ENCODE measurements at regions not wholly inside any gene's neighbourhood (a gene's known extent, or its start where the extent isn't known, plus 50 kb on each side); places are given as distances from the start of the nearest gene placed in this dataset.
"Not testable (repeated sequence)": the region's sequence is repeated elsewhere in the genome, so short reads cannot be mapped to it uniquely, and the experiment has no call there.

GRCh38 chr11:89545691-89546090 is 54.5 kb upstream of the NOX4 start:
- ATAC-seq (ENCODE audit: low read depth in 2 of 2) (no peak), DNase-seq (no peak)
- Mint-ChIP-seq H3K36me3 (no peaks in the 10 kb centered on the region), H3K4me1 (no peaks in the 10 kb centered on the region), H3K9me3 (peaks cover 0 to 7% (median 2%) of the 10 kb centered on the region in 7 donors), H3K27me3 (no peaks in the 10 kb centered on the region), H3K4me3 (no peak overlapping the region), H3K27ac (peak overlapping the region in 1 of 3 donors; percentile 77)
- no peaks in the 10 kb centered on the region for H3K9me3 ChIP-seq (ENCODE audit: control insufficient read depth in 2 of 2, low read length in 2 of 2)
- no peak overlapping the region for H3K27ac ChIP-seq (ENCODE audit: insufficient read depth, low read length, poor library complexity, severe bottlenecking)
- H3K36me3 ChIP-seq (ENCODE audit: control insufficient read depth, insufficient read depth, low read length) = no peaks in the 10 kb centered on the region
- no peaks in the 10 kb centered on the region for H3K27me3 ChIP-seq (ENCODE audit: control insufficient read depth, insufficient read depth, low read length)
- no peaks in the 10 kb centered on the region for H3K4me1 ChIP-seq (ENCODE audit: control insufficient read depth, insufficient read depth, low read length, poor library complexity, severe bottlenecking)
- H3K4me3 ChIP-seq (ENCODE audit: low read depth, low read length) = no peak overlapping the region

DNA sequence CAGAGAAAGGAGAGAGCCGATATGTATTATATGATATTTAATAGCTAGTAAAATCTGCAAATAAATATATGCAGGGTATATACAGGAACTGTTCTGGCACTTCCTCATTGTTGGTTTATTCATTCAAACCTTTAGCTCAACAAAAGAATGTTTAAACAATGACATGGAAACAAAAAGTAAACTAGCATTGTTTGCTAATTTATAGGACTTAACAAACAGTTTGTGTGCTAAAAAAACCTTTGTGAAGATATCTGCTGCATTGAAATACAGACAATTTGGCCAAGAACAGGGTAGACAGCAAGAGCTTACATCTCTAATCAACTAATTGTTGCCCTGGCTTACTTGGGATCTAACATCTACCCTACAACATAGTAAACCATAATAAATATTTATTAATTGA is 64.6 kb upstream of the NOX4 start:
- not testable (repeated sequence) for H3K9me3 Mint-ChIP-seq; H3K36me3 Mint-ChIP-seq; DNase-seq; H3K27me3 Mint-ChIP-seq; H3K4me3 Mint-ChIP-seq; H3K27me3 ChIP-seq (ENCODE audit: control insufficient read depth, insufficient read depth, low read length); H3K4me1 Mint-ChIP-seq; H3K9me3 ChIP-seq (ENCODE audit: control insufficient read depth in 2 of 2, low read length in 2 of 2); H3K27ac Mint-ChIP-seq; ATAC-seq (ENCODE audit: low read depth in 2 of 2); H3K36me3 ChIP-seq (ENCODE audit: control insufficient read depth, insufficient read depth, low read length); H3K4me3 ChIP-seq (ENCODE audit: low read depth, low read length); H3K4me1 ChIP-seq (ENCODE audit: control insufficient read depth, insufficient read depth, low read length, poor library complexity, severe bottlenecking); H3K27ac ChIP-seq (ENCODE audit: insufficient read depth, low read length, poor library complexity, severe bottlenecking)

DNA sequence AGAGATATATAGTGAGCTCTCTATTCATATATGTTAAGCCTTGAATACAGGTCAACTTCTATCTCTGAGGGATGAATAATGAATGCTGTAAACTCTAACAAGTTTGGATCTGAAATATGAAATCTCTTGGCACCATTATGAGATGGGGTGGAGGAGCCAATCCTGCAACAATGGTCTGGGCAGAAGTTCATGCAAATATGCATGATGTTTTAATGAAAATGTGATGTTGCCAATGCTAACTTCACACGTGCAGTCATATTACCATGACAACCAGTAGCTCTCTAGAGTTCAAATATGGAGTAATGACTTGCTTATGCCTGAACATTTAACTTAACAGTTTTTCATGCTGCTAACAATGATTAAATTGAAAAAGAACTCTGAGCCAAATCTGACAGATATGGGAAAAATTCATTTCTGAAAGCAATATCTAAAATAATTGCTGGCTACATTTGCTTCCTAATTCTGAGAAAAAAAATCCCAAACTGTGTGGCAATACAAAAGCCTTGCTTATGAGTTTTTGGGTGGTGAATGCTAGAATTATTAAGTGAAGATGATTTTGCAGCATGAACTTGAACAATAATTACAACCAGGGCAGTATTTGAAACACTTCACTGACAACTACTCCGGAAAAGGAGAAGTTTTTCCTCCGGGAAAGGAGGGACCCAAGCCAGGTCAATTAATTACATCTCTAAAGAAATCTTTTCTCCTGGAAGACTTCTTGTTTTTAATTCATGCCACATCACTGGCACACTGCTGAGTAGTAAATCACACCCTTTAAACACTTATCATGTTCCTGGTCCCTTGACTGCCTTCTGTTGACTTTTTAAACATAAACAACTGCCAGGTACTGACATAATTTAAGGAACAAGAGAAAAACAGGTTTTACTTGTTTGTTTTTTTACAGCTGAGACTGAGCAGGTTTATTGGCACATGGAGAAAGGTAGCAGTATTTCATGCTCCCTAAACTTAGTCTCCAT is 65.8 kb upstream of the NOX4 start:
- not testable (repeated sequence) for H3K27me3 ChIP-seq (ENCODE audit: control insufficient read depth, insufficient read depth, low read length); H3K27ac Mint-ChIP-seq; H3K36me3 Mint-ChIP-seq; H3K36me3 ChIP-seq (ENCODE audit: control insufficient read depth, insufficient read depth, low read length); H3K9me3 Mint-ChIP-seq; H3K9me3 ChIP-seq (ENCODE audit: control insufficient read depth in 2 of 2, low read length in 2 of 2); ATAC-seq (ENCODE audit: low read depth in 2 of 2); H3K4me1 Mint-ChIP-seq; H3K4me3 Mint-ChIP-seq; H3K27me3 Mint-ChIP-seq; H3K4me1 ChIP-seq (ENCODE audit: control insufficient read depth, insufficient read depth, low read length, poor library complexity, severe bottlenecking); H3K27ac ChIP-seq (ENCODE audit: insufficient read depth, low read length, poor library complexity, severe bottlenecking); DNase-seq; H3K4me3 ChIP-seq (ENCODE audit: low read depth, low read length)

DNA sequence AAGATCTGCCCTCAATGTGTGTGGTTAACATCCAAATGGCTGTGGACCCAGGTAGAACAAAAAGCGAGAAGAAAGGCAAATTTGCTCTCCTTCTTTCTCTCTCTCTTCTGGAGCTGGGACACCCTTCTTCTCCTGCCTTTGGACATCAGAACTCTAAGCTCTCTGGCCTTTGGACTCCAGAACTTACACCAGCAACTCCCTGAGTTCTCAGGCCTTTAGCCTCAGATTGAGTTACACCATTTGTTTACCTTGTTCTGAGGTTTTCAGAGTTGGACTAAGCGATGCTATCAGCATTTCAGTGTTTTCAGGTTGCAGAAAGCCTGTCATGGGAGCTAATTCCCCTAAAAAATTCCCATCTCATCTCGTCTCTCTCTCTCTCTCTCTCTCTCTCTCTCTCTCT is 69.4 kb upstream of the NOX4 start:
- H3K27me3 ChIP-seq (ENCODE audit: control insufficient read depth, insufficient read depth, low read length); DNase-seq; H3K27ac Mint-ChIP-seq; H3K4me3 Mint-ChIP-seq; H3K4me1 Mint-ChIP-seq; H3K9me3 Mint-ChIP-seq; ATAC-seq (ENCODE audit: low read depth in 2 of 2); H3K4me1 ChIP-seq (ENCODE audit: control insufficient read depth, insufficient read depth, low read length, poor library complexity, severe bottlenecking); H3K9me3 ChIP-seq (ENCODE audit: control insufficient read depth in 2 of 2, low read length in 2 of 2); H3K36me3 ChIP-seq (ENCODE audit: control insufficient read depth, insufficient read depth, low read length); H3K27ac ChIP-seq (ENCODE audit: insufficient read depth, low read length, poor library complexity, severe bottlenecking); H3K4me3 ChIP-seq (ENCODE audit: low read depth, low read length); H3K36me3 Mint-ChIP-seq; H3K27me3 Mint-ChIP-seq: not testable (repeated sequence)

- H3K36me3 ChIP-seq (ENCODE audit: control insufficient read depth, insufficient read depth, low read length); H3K27ac Mint-ChIP-seq; H3K27me3 Mint-ChIP-seq; H3K9me3 Mint-ChIP-seq; ATAC-seq (ENCODE audit: low read depth in 2 of 2); DNase-seq; H3K4me1 ChIP-seq (ENCODE audit: control insufficient read depth, insufficient read depth, low read length, poor library complexity, severe bottlenecking); H3K4me3 ChIP-seq (ENCODE audit: low read depth, low read length); H3K4me3 Mint-ChIP-seq; H3K27me3 ChIP-seq (ENCODE audit: control insufficient read depth, insufficient read depth, low read length); H3K9me3 ChIP-seq (ENCODE audit: control insufficient read depth in 2 of 2, low read length in 2 of 2); H3K4me1 Mint-ChIP-seq; H3K27ac ChIP-seq (ENCODE audit: insufficient read depth, low read length, poor library complexity, severe bottlenecking); H3K36me3 Mint-ChIP-seq: not testable (repeated sequence)
Measured at GRCh38 chr11:89562731-89563130, 71.6 kb upstream of the NOX4 start.

GRCh38 chr11:89566972-89567371 is 75.8 kb upstream of the NOX4 start:
- Histone ChIP-seq H3K4me3 (ENCODE audit: low read depth, low read length) (no peak overlapping the region), H3K36me3 (ENCODE audit: control insufficient read depth, insufficient read depth, low read length) (no peaks in the 10 kb centered on the region), H3K4me1 (ENCODE audit: control insufficient read depth, insufficient read depth, low read length, poor library complexity, severe bottlenecking) (no peaks in the 10 kb centered on the region), H3K27ac (ENCODE audit: insufficient read depth, low read length, poor library complexity, severe bottlenecking) (no peak overlapping the region), H3K27me3 (ENCODE audit: control insufficient read depth, insufficient read depth, low read length) (no peaks in the 10 kb centered on the region), H3K9me3 (ENCODE audit: control insufficient read depth in 2 of 2, low read length in 2 of 2) (no peaks in the 10 kb centered on the region)
- H3K27me3 Mint-ChIP-seq = no peaks in the 10 kb centered on the region
- DNase-seq (no peak), ATAC-seq (ENCODE audit: low read depth in 2 of 2) (no peak)
- no peaks in the 10 kb centered on the region for H3K4me1 Mint-ChIP-seq
- H3K4me3 Mint-ChIP-seq = no peak overlapping the region
- no peak overlapping the region for H3K27ac Mint-ChIP-seq
- no peaks in the 10 kb centered on the region for H3K36me3 Mint-ChIP-seq
- H3K9me3 Mint-ChIP-seq = peaks cover 0 to 4% (median 2%) of the 10 kb centered on the region in 7 donors

DNA sequence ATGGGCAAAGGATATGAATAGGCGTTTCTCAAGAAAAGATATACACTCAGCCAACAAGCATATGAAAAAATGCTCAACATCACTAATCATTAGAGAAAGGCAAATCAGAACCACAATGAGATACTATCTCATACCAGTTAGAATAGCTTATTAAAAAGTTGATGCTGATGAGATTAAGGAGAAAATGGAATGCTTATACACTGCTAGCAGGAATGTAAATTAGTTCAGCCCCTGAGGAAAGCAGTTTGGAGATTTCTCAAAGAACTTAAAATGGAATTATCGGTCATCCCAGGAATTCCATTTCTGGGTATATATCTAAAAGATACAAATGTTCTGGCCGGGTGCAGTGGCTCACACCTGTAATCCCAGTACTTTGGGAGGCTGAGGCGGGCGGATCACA is 78.2 kb upstream of the NOX4 start:
- H3K9me3 Mint-ChIP-seq; H3K27ac Mint-ChIP-seq; DNase-seq; H3K27me3 Mint-ChIP-seq; H3K9me3 ChIP-seq (ENCODE audit: control insufficient read depth in 2 of 2, low read length in 2 of 2); H3K4me1 Mint-ChIP-seq; H3K36me3 ChIP-seq (ENCODE audit: control insufficient read depth, insufficient read depth, low read length); H3K4me3 ChIP-seq (ENCODE audit: low read depth, low read length); H3K4me1 ChIP-seq (ENCODE audit: control insufficient read depth, insufficient read depth, low read length, poor library complexity, severe bottlenecking); ATAC-seq (ENCODE audit: low read depth in 2 of 2); H3K4me3 Mint-ChIP-seq; H3K36me3 Mint-ChIP-seq; H3K27me3 ChIP-seq (ENCODE audit: control insufficient read depth, insufficient read depth, low read length); H3K27ac ChIP-seq (ENCODE audit: insufficient read depth, low read length, poor library complexity, severe bottlenecking): not testable (repeated sequence)

DNA sequence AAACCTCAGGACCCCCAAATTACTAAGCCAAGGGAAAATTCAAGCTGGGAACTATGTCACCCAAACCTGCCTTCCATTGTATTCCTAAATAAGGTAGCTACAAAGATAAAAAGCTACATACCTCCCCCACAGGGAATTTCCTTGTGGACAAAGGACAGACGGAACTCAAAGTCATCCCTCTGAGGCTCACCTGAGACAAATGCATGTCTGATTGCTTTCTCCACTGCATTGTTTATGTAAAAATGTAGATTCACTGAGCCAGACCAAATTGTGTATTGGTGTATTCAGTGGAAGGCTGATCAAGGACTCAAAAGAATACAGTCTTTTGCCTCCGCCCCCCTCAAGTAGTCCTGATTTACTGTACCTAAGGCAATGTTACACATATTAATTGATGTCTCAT is 80.5 kb upstream of the NOX4 start:
- not testable (repeated sequence) for ATAC-seq (ENCODE audit: low read depth in 2 of 2); H3K9me3 ChIP-seq (ENCODE audit: control insufficient read depth in 2 of 2, low read length in 2 of 2); H3K9me3 Mint-ChIP-seq; H3K36me3 Mint-ChIP-seq; H3K4me1 Mint-ChIP-seq; H3K36me3 ChIP-seq (ENCODE audit: control insufficient read depth, insufficient read depth, low read length); H3K27ac ChIP-seq (ENCODE audit: insufficient read depth, low read length, poor library complexity, severe bottlenecking); H3K27ac Mint-ChIP-seq; H3K4me1 ChIP-seq (ENCODE audit: control insufficient read depth, insufficient read depth, low read length, poor library complexity, severe bottlenecking); H3K4me3 Mint-ChIP-seq; H3K27me3 Mint-ChIP-seq; DNase-seq; H3K27me3 ChIP-seq (ENCODE audit: control insufficient read depth, insufficient read depth, low read length); H3K4me3 ChIP-seq (ENCODE audit: low read depth, low read length)

Measured in CD4-positive, CD25-positive, alpha-beta regulatory T cell (primary cell).